Upper lobe of left lung (tissue), 4 donors: ENCODE measurements at regions not wholly inside any gene's neighbourhood (a gene's known extent, or its start where the extent isn't known, plus 50 kb on each side); places are given as distances from the start of the nearest gene placed in this dataset.

Source experiments
- CTCF ChIP-seq, 6 experiments: fragments of 450-650 bp in 4 of 6; fragments of 200-600 bp in 2 of 6; sonication (generic) in 2 of 6; IDR thresholded peaks; one replicate each; pipeline ENCODE4 v1.5.1; 2016 to 2019; ENCODE audit warnings: antibody characterized with exemption in 6 of 6
- POLR2A ChIP-seq, 4 donors: fragments of 450-650 bp; IDR thresholded peaks; one replicate each; pipeline ENCODE4 v1.5.1; 2016 to 2017; ENCODE audit warnings: antibody characterized with exemption in 4 of 4, mild to moderate bottlenecking in 2 of 4

- no peak for TF ChIP-seq POLR2A (IDR thresholded peaks at IDR 0.05)
- TF ChIP-seq CTCF (IDR thresholded peaks at IDR 0.05): no peak
Observed at GRCh38 chr14:58733451-58734208, 95.9 kb downstream of the DACT1 start.
